ENCODE measurements at regions not wholly inside any gene's neighbourhood (a gene's known extent, or its start where the extent isn't known, plus 50 kb on each side); places are given as distances from the start of the nearest gene placed in this dataset.

DNA sequence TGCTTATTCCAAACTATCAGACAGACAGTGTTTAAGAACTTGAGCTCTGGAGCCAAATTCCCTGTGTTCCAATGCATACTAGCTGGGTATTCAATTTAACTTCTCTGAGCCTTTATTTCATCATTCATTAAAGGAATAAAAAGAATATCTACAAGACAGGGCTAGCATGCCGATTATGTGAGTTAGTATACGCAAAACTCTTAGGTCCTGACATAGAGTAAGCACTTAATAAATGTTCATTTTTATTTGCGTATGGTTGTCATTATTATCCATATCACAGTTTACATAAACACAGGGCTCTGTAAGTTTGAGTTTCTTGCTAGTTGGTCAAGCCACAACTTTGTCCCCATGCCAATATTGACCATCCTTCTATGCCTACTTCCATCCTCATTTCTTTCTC, 161.5 kb downstream of the NUAK1 start:
- peaks cover 3% of the 10 kb centered on the region in 3 donors for H3K9me3 Mint-ChIP-seq
- H3K27ac Mint-ChIP-seq = no peak overlapping the region
- H3K36me3 Mint-ChIP-seq = peaks cover 1% of the 10 kb centered on the region
- H3K4me3 Mint-ChIP-seq = no peak overlapping the region
- H3K4me1 Mint-ChIP-seq = peaks cover 0 to 3% (median 0%) of the 10 kb centered on the region in 3 donors
- H3K27me3 Mint-ChIP-seq = peaks cover 4% of the 10 kb centered on the region

DNA sequence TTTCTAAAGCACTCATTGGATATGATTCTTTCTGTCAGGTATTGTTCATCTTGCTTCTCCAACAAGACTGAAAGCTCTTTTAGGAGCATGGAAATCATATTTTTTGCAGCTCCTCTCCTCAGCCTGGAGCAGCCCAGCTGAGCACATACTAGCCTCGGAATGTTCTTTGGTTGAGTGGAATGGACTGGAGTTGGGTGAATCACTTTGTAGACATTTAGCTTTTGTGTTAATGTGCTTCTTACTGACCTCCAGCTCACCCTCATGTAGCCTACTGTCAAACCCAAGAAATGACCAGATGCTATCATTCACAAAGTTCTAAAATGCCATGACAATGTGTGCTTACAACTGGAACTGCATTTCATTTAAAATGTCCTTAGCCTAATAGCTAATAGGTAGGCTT, 161.1 kb downstream of the NUAK1 start:
- H3K27me3 Mint-ChIP-seq = peaks cover 4% of the 10 kb centered on the region
- H3K27ac Mint-ChIP-seq = no peak overlapping the region
- H3K9me3 Mint-ChIP-seq = peaks cover 3% of the 10 kb centered on the region in 3 donors
- H3K36me3 Mint-ChIP-seq = peaks cover 3% of the 10 kb centered on the region
- H3K4me3 Mint-ChIP-seq = no peak overlapping the region
- H3K4me1 Mint-ChIP-seq = peaks cover 0 to 3% (median 0%) of the 10 kb centered on the region in 3 donors

DNA sequence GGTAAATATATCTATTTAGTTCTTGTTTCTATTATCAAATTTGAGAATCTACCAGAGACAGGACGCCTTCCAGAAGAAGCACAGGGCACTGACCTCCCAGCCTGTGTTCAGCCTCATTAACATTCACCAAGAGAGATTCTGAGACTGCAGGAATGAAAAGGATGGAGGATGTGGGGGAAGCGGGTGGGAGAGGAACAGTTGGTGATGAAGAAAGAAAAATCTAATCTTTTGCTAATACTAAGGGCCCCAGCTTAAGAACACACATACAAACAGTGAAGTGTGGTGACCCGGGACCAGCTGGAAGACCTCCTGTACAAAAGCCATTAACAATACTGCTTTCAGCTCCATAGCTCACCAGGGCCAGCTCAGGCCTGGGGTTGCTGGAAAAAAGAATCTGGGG, 160.5 kb downstream of the NUAK1 start:
- no peak overlapping the region for H3K27ac Mint-ChIP-seq

DNA sequence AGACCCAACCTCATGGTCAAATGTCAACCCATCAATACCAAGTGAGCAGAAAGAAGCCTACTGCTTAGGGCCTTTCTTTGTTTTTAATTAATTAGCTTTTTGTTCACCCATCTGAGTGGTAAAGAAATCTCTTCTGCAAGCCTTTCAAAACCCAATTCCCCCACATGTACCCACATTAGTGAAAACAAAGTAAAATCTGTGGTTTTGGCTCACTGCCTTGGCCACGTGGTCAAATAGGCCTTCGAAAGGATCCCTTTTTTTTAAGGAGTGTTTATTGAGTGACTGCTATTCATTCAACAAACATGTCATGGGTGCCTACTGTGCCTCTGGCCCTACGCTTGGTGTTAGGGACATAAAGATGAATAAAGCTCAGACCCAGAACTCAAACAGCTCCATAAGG, 160.1 kb downstream of the NUAK1 start:
- Mint-ChIP-seq H3K27me3 (peaks cover 4% of the 10 kb centered on the region), H3K27ac (no peak overlapping the region), H3K36me3 (peaks cover 3% of the 10 kb centered on the region), H3K4me1 (peaks cover 0 to 3% (median 0%) of the 10 kb centered on the region in 3 donors), H3K9me3 (peaks cover 3% of the 10 kb centered on the region in 3 donors), H3K4me3 (no peak overlapping the region)

More for the DNA sequence above, 160.5 kb downstream of the NUAK1 start:
- no peak overlapping the region for H3K4me3 Mint-ChIP-seq
- peaks cover 0 to 3% (median 0%) of the 10 kb centered on the region in 3 donors for H3K4me1 Mint-ChIP-seq
- H3K36me3 Mint-ChIP-seq = peaks cover 3% of the 10 kb centered on the region
- H3K27me3 Mint-ChIP-seq = peaks cover 4% of the 10 kb centered on the region
- H3K9me3 Mint-ChIP-seq = peaks cover 3% of the 10 kb centered on the region in 3 donors

DNA sequence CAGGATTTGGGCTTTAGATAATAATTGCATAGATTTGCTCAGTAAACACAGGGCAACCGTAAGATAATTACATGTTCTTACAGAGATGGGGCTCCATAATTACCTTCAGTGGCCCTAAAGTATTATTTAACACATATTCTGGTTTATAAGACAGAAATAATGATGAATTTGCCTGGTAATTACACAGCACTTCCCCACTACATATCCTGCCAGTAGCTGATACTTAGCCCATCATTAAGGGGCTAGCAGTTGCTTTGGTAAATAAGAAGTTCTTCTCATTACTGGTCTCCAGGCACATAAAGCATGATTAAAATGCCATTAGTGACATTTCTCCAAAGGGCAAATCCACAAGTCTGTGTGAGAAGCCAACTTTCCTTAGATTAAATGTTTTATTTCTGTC, 158.7 kb downstream of the NUAK1 start:
- Mint-ChIP-seq H3K36me3 (peaks cover 3% of the 10 kb centered on the region), H3K9me3 (peaks cover 0 to 3% (median 3%) of the 10 kb centered on the region in 3 donors), H3K27ac (no peak overlapping the region), H3K4me1 (peaks cover 0 to under 1% (median 0%) of the 10 kb centered on the region in 3 donors), H3K27me3 (peaks cover 2% of the 10 kb centered on the region), H3K4me3 (no peak overlapping the region)

DNA sequence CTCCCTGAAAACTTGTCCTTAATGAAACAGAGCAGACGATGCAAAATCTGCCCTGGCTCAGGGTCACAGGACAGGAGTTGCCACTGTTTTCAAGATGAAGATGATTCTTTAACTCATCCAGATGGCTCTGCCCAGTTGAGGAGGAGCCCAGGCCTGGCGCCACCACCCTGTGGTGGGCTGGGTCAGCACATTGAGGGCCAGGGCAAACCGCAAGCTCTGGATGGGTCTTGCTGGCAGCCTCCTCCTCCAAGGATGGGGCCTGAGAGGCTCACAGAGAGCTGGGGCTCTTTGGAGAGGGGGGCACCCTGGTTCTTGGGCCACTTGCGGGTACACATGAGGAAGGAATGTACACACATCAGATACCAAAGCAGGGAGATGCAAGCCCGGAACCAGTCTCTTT, 158.2 kb downstream of the NUAK1 start:
- Mint-ChIP-seq H3K36me3 (peaks cover 3% of the 10 kb centered on the region), H3K27me3 (peaks cover 2% of the 10 kb centered on the region), H3K4me1 (no peaks in the 10 kb centered on the region), H3K4me3 (no peak overlapping the region), H3K9me3 (peaks cover 0 to 3% (median 3%) of the 10 kb centered on the region in 3 donors), H3K27ac (no peak overlapping the region)

DNA sequence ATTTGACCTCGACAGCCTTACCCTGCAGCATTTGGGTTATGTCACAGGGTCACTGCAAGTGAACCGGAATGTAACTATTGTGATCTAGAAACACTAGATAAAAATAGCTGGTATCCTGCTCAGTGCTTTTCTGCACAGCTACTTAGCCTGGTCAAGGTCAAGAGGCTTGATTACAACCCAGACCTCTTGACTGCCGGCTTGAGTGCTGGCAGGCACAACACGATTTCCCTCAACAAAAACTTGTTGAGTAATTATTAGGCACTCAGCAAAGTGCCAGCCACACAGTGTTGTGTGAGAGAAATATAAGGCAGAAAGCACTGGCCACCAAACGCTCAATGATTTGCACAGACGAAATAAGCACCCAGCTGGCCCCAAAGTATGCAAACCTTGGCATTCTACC, 156.7 kb downstream of the NUAK1 start:
- Mint-ChIP-seq H3K36me3 (peaks cover 3% of the 10 kb centered on the region), H3K4me1 (no peaks in the 10 kb centered on the region), H3K9me3 (no peaks in the 10 kb centered on the region), H3K27me3 (peaks cover 2% of the 10 kb centered on the region), H3K4me3 (no peak overlapping the region), H3K27ac (no peak overlapping the region)

DNA sequence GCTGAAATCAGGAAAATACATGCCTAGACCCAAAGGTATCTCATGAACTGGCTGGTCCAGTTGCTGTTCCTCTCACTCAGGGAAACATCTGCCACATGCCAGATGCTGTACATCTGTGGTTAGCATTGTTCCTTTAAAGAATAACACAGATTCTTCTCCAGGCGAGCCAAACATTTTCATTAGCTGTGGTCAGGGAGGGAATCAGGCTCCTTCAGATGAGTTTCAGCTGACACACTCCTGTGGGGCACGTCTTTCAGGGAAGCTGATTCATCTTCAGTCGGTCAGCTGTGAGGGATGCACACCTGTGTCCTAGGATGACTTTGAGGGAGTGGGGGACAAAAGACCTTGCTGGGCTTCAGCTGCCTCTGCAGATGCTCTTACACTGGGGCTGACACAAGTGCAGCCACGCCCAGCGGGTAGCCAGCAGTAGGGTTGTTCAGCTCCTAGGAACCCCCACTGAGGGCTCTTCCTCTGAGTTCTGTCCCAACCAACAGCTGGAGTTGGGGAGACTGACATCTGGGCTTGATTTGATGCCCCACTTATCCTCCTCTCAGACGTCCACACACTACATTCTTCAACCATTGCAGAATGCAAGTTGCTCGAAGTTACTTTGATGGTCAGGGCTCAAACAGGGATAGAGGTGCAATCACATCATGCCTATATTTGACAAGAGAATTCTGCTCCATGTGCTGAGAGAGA, 155.0 kb downstream of the NUAK1 start:
- H3K4me3 Mint-ChIP-seq = no peak overlapping the region

DNA sequence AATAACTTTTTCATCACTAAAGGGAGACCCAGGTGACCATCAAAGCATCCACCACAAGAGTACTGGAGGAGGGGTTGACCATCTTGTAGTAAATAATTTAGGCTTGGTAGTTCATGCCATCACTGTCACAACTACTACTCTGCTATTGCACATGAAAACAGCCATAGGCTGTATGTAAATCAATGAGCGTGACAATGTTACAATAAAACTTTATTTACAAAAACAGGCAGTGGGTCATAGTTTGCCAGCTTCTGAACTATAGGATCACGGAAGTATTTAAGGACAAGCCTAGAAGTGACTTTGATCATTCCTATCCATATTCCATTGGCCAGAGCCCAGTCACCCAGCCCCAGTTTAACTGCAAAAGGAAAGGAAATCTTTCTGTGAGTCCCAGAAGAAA, 153.4 kb downstream of the NUAK1 start:
- peaks cover under 1% of the 10 kb centered on the region for H3K27me3 Mint-ChIP-seq
- no peak overlapping the region for H3K4me3 Mint-ChIP-seq
- peaks cover 0 to 4% (median 0%) of the 10 kb centered on the region in 3 donors for H3K9me3 Mint-ChIP-seq
- no peaks in the 10 kb centered on the region for H3K4me1 Mint-ChIP-seq
- peaks cover 2% of the 10 kb centered on the region for H3K36me3 Mint-ChIP-seq
- H3K27ac Mint-ChIP-seq = no peak overlapping the region

More for the DNA sequence above, 155.0 kb downstream of the NUAK1 start:
- no peaks in the 10 kb centered on the region for H3K9me3 Mint-ChIP-seq
- peaks cover 3% of the 10 kb centered on the region for H3K36me3 Mint-ChIP-seq
- no peaks in the 10 kb centered on the region for H3K4me1 Mint-ChIP-seq
- peaks cover 2% of the 10 kb centered on the region for H3K27me3 Mint-ChIP-seq
- no peak overlapping the region for H3K27ac Mint-ChIP-seq

DNA sequence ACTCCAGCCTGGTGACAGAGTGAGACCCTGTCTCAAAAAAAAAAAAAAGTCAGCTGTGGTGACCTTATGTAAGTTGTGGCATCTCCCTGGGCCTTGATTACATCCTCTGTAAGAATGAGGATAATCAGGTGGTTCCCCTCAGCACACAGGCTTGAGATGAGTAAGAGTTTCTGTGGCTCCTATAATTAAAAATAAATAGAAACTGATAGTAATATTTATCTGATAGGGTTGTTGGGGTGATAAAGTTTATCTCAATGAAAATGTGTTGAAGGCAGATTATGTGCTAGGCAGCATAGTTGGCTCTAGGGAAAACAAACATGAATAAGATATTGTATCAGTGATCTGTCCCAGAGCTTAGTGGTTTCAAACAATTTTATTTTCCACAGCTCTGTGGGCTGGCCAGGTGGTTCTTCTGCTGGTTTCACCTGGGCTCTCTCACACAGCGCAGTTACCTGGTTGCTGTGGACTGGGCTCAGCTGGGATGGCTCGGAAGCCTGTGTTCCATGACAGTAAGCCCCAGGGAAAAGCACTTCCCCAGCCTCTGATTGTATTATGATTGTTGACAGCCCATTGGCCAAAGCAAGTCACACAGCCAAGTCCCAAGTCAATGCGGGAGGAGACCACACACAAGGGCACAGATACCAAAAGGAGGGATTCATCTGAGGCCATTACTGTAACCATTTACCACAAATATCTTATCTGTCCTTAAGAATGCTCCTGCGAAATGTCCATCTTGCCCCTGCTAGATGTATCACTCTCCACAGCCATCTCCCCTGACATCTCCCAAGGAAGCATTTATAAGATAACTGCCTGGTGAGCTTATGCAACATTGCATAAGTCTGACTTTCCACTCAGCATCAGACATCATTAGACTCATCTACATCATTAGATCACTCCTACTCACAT, 151.7 kb downstream of the NUAK1 start:
- Mint-ChIP-seq H3K9me3 (peaks cover 0 to 6% (median 0%) of the 10 kb centered on the region in 3 donors), H3K27me3 (no peaks in the 10 kb centered on the region), H3K4me1 (no peaks in the 10 kb centered on the region), H3K4me3 (no peak overlapping the region), H3K36me3 (peaks cover 2% of the 10 kb centered on the region), H3K27ac (peak overlapping the region in 1 of 3 donors; percentile 1)

DNA sequence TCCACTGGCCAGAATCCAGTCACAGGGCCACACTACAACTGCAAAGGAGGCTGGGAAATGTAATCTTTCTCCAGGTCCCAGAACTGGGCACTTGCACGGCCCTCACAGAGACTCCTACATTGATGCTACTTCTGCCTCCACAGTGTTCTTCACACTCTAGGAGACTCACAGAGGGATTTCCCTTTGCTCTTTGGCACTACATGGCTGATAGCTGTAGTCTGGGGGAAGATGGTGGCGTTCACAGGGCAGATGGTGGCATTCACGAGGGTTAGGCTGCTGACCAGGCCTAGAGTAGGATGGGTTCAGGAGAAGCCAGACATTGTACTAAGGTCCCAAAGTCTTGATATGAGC, 151.1 kb downstream of the NUAK1 start:
- H3K4me3 Mint-ChIP-seq = no peak overlapping the region
- H3K36me3 Mint-ChIP-seq = no peaks in the 10 kb centered on the region
- H3K27me3 Mint-ChIP-seq = no peaks in the 10 kb centered on the region
- H3K4me1 Mint-ChIP-seq = no peaks in the 10 kb centered on the region
- peaks cover 0 to 8% (median 0%) of the 10 kb centered on the region in 3 donors for H3K9me3 Mint-ChIP-seq
- peak overlapping the region in 1 of 3 donors; percentile 1 for H3K27ac Mint-ChIP-seq

DNA sequence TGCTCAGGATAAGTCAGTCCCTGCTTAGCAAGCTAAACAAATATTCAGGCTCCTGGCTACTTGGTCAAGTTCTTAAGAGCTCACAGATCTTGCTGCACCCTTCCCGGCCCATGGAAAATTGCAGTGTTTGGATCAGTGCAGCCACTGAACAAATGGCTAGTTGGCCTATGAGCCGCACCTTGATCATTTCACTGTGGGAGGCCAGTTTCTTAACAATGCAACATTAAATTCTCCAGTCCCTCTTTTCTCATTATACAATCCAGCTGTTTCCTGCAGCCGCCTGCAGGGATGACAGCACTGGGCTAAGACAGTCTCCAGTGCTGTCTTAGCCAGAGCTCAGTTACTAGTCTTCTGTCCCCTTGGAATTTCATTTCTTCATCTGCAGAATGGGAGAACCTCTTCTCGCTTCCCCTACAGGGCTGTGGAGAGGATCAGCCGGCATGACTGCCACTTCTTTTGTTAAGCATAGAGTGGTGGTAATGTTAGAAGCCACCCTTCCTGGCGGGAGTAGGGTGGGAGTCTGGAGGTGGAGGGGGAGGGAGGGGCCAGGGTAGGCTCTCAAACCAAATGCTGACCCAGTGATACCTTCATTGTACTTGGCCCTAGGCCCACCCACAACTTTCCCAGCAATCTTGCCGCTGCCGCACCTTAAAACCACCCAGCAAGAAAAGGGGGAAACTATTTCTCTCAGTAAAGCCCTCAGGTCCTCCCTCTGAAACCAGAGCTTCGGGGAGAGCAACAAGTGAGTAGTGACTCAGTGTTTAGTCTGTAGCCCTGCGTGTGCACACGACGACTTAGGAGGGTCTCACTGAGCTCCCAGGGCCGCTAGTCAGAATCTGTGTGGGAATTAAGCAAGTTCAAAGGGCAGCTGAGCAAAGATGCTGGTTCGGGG, 145.7 kb downstream of the NUAK1 start:
- no peak overlapping the region for H3K27ac Mint-ChIP-seq
- peaks cover 6% of the 10 kb centered on the region for H3K27me3 Mint-ChIP-seq
- no peaks in the 10 kb centered on the region for H3K36me3 Mint-ChIP-seq
- H3K4me1 Mint-ChIP-seq = no peaks in the 10 kb centered on the region
- peaks cover 0 to 10% (median 0%) of the 10 kb centered on the region in 3 donors for H3K9me3 Mint-ChIP-seq
- no peak overlapping the region for H3K4me3 Mint-ChIP-seq

DNA sequence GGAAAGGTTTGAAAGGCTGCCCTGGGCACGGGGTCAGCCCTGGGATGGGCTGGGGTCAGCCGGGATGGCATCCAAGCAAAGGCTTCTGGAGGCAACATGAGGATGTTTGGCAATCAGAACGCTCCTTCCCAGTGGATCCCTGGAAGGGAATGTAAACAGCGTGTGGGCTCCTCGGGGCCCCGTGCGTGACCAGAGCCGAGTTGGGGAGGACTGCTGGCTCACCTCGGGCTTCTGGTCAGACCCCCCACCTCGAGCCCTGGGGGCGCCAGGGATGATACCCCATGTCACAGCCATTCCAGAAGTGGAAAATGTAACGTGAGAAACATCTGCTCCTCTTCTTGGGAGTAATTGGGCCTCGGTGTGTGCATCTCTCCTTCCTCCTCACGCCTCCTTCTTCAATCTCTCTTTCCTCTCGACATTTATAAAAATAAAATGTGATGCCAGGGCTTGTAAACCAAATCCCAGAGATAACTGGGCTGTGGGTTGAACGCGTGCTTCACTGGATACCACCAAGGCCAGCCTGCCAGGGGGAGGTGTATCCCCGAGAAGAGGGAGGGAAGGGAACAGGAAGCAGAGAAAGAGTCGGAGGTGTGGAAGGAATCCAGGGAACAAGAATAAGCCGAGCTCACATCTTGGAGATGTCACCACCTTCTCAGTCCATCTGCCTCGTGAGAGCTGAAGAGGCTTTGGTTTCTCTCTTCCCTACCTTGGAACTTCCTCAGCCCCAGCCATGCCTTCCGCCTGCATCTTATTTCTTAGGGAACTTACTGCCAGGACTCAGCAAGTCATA, 144.8 kb downstream of the NUAK1 start:
- Mint-ChIP-seq H3K36me3 (no peaks in the 10 kb centered on the region), H3K27me3 (peaks cover 6% of the 10 kb centered on the region), H3K9me3 (peaks cover 0 to 12% (median 2%) of the 10 kb centered on the region in 3 donors), H3K4me1 (no peaks in the 10 kb centered on the region), H3K4me3 (no peak overlapping the region), H3K27ac (no peak overlapping the region)

DNA sequence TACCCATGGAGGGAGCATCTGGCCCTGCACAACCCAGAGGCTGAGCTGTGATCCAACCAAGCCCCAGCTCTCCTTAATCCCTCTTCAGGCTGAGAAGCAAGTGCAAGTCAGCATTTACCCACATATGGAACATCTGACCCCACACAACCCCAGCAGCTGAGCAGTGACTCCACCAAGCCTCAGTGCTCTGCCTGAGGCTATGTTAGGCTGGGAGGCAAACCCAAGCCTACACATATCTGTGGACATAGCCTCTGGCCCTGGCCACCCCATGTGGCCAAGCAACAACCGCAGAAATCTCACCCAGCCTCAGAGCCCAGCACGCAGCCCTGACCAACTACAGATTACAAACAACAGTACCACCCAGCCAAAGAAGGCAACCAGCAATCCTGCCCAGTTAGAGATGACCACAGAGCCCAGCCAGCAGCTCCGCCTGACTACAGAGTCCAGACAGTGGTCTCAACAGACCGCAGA, 142.8 kb downstream of the NUAK1 start:
- Mint-ChIP-seq H3K4me3 (no peak overlapping the region), H3K9me3 (peaks cover 0 to 6% (median 2%) of the 10 kb centered on the region in 3 donors), H3K27ac (no peak overlapping the region), H3K4me1 (no peaks in the 10 kb centered on the region), H3K36me3 (no peaks in the 10 kb centered on the region), H3K27me3 (peaks cover 9% of the 10 kb centered on the region)

Data from IgD-negative memory B cell (primary cell).